Hindlimb muscle (tissue), 1 donor: ENCODE measurements at regions not wholly inside any gene's neighbourhood (a gene's known extent, or its start where the extent isn't known, plus 50 kb on each side); places are given as distances from the start of the nearest gene placed in this dataset.
"Not testable (repeated sequence)": the region's sequence is repeated elsewhere in the genome, so short reads cannot be mapped to it uniquely, and the experiment has no call there.

Source experiments
- DNase-seq: peaks from one replicate; pipeline ENCODE4 v3.0.0-alpha.2; 2013

- no peak for DNase-seq
Measured at GRCh38 chr3:80898211-80898610, 863.2 kb downstream of the GBE1 start.

GRCh38 chr3:80897005-80897404, 864.4 kb downstream of the GBE1 start:
- not testable (repeated sequence) for DNase-seq

- no peak for DNase-seq
Measured at GRCh38 chr3:80890571-80890970, 870.9 kb downstream of the GBE1 start.

GRCh38 chr3:80889535-80889934, 871.9 kb downstream of the GBE1 start:
- DNase-seq, result no peak

GRCh38 chr3:80870476-80871041, 890.9 kb downstream of the GBE1 start:
- no peak for DNase-seq

GRCh38 chr3:80855482-80855881, 906.0 kb downstream of the GBE1 start:
- DNase-seq, result no peak

GRCh38 chr3:80836395-80836794, 925.0 kb downstream of the GBE1 start:
- DNase-seq, result no peak

- no peak for DNase-seq
Measured at GRCh38 chr3:80807577-80807976, 953.9 kb downstream of the GBE1 start.

GRCh38 chr3:80806673-80807072, 954.8 kb downstream of the GBE1 start:
- DNase-seq, result no peak

GRCh38 chr3:80788914-80789313, 972.5 kb downstream of the GBE1 start:
- DNase-seq, result no peak

GRCh38 chr3:80785875-80786274, 975.6 kb downstream of the GBE1 start:
- DNase-seq, result no peak

- DNase-seq, result no peak
Measured at GRCh38 chr3:80785475-80785874, 976.0 kb downstream of the GBE1 start.

- no peak for DNase-seq
Measured at GRCh38 chr3:80771085-80771484, 990.4 kb downstream of the GBE1 start.

GRCh38 chr3:80770106-80771074, 991.1 kb downstream of the GBE1 start:
- DNase-seq, result no peak

GRCh38 chr3:80769683-80770082, 991.8 kb downstream of the GBE1 start:
- DNase-seq, result no peak

- peak; percentile 3 for DNase-seq
Measured at GRCh38 chr3:80767604-80768003, 993.8 kb downstream of the GBE1 start.

GRCh38 chr3:80754969-80755368, 987.2 kb upstream of the ROBO1 start:
- DNase-seq, result no peak

GRCh38 chr3:80753021-80753420, 985.2 kb upstream of the ROBO1 start:
- no peak for DNase-seq

- DNase-seq, result no peak
Measured at GRCh38 chr3:80750637-80751036, 982.8 kb upstream of the ROBO1 start.

- no peak for DNase-seq
Measured at GRCh38 chr3:80734920-80735319, 967.1 kb upstream of the ROBO1 start.

- no peak for DNase-seq
Measured at GRCh38 chr3:80734483-80734882, 966.7 kb upstream of the ROBO1 start.

GRCh38 chr3:80733522-80734176, 965.9 kb upstream of the ROBO1 start:
- no peak for DNase-seq

- DNase-seq, result not testable (repeated sequence)
Measured at GRCh38 chr3:80727561-80727960, 959.8 kb upstream of the ROBO1 start.
